PC-3 (cell line): ENCODE measurements at regions not wholly inside any gene's neighbourhood (a gene's known extent, or its start where the extent isn't known, plus 50 kb on each side); places are given as distances from the start of the nearest gene placed in this dataset.

ENCODE experiments used
- ATAC-seq: fragments of 200-7000 bp; cut with Tn5 transposase; 2 replicates; pipeline ENCODE4 v1.9.1; 2020; ENCODE audit warnings: mild to moderate bottlenecking, moderate library complexity
- BruUV-seq: library from RNA; stranded (reverse); fragments of 400-500 nt; replicated peaks from 2 replicates; lab custom pipeline; 2021; lab: Mats Ljungman, UMichigan
- CTCF ChIA-PET: fragments of 300-600 bp; sonication (Branson Sonifier 250); formaldehyde crosslinking; loops from one replicate; lab custom pipeline; 2022; ENCODE audit warnings: antibody characterized with exemption; lab: Charles Lee
- POLR2A ChIA-PET: fragments of 300-600 bp; sonication (Branson Sonifier 250); formaldehyde crosslinking; loops from one replicate; lab custom pipeline; 2022; ENCODE audit warnings: antibody characterized with exemption; ENCODE audit not compliant: unreplicated experiment; lab: Charles Lee
- DNase-seq: peaks from one replicate; pipeline ENCODE4 v3.0.0-alpha.2; 2015
- H2AFZ ChIP-seq: fragments of 300-600 bp; sonication (generic); 2 replicates; pipeline ENCODE4 v1.6.0; 2016; ENCODE audit warnings: antibody characterized with exemption, low read length
- H3F3A ChIP-seq: fragments of 300-600 bp; sonication (generic); one replicate; pipeline ENCODE4 v1.6.0; 2017; ENCODE audit warnings: antibody characterized with exemption, low read length, control low read depth, mild to moderate bottlenecking; ENCODE audit not compliant: unreplicated experiment
- H3K27ac ChIP-seq: fragments of 300-600 bp; sonication (generic); 2 replicates; pipeline ENCODE4 v1.5.1; 2016; ENCODE audit warnings: mild to moderate bottlenecking, low read length
- H3K27me3 ChIP-seq: fragments of 300-600 bp; sonication (generic); 2 replicates; pipeline ENCODE4 v1.6.1; 2016; ENCODE audit warnings: low read length, mixed read lengths
- H3K36me3 ChIP-seq: fragments of 300-600 bp; sonication (generic); 2 replicates; pipeline ENCODE4 v1.6.1; 2016; ENCODE audit warnings: low read depth, mixed run types, low read length, mixed read lengths
- H3K4me1 ChIP-seq: fragments of 300-600 bp; sonication (generic); 2 replicates; pipeline ENCODE4 v1.5.1; 2016; ENCODE audit warnings: low read length; ENCODE audit not compliant: insufficient read depth
- H3K4me2 ChIP-seq: fragments of 300-600 bp; sonication (generic); 2 replicates; pipeline ENCODE4 v1.6.0; 2016; ENCODE audit warnings: low read length
- H3K4me3 ChIP-seq: fragments of 300-600 bp; sonication (generic); 2 replicates; pipeline ENCODE4 v1.5.1; 2016; ENCODE audit warnings: mild to moderate bottlenecking, low read length, mixed read lengths
- H3K79me2 ChIP-seq: fragments of 300-600 bp; sonication (generic); 2 replicates; pipeline ENCODE4 v1.6.1; 2017; ENCODE audit warnings: low read length, mixed read lengths
- H3K9ac ChIP-seq: fragments of 300-600 bp; sonication (generic); 2 replicates; pipeline ENCODE4 v1.6.0; 2016; ENCODE audit warnings: mild to moderate bottlenecking, low read length
- H3K9me2 ChIP-seq: fragments of 300-600 bp; sonication (generic); replicated peaks from 2 replicates; pipeline ENCODE4 v1.6.1; 2016; ENCODE audit warnings: mixed run types, low read length, mixed read lengths
- H3K9me3 ChIP-seq: fragments of 300-600 bp; sonication (generic); 2 replicates; pipeline ENCODE4 v1.6.1; 2016; ENCODE audit warnings: low read length, mixed read lengths
- H4K20me1 ChIP-seq: fragments of 300-600 bp; sonication (generic); 2 replicates; pipeline ENCODE4 v1.6.1; 2016; ENCODE audit warnings: low read length, mixed read lengths
- EZH2 ChIP-seq: fragments of 300-600 bp; sonication (generic); IDR thresholded peaks from one replicate; pipeline ENCODE4 v1.6.1; 2017; ENCODE audit warnings: antibody characterized with exemption, mild to moderate bottlenecking, low read length; ENCODE audit not compliant: unreplicated experiment
- EZH2phosphoT487 ChIP-seq: fragments of 300-600 bp; sonication (generic); IDR thresholded peaks from 2 replicates; pipeline ENCODE4 v1.6.1; 2018; ENCODE audit warnings: mild to moderate bottlenecking, antibody characterized with exemption, low read length, borderline replicate concordance
- intact Hi-C: fragments of 100-400 bp; cut with micrococcal nuclease; formaldehyde crosslinking; loops from 2 replicates; pipeline ENCODE4 v1.9.0; 2023
- TF ChIP-seq, protein P1 (sequence below): fragments of 300-600 bp; sonication (generic); conservative IDR thresholded peaks from 2 replicates; pipeline ENCODE4 v1.5.1; 2017; ENCODE audit warnings: antibody characterized with exemption, low read depth, mild to moderate bottlenecking, low read length

DNA sequence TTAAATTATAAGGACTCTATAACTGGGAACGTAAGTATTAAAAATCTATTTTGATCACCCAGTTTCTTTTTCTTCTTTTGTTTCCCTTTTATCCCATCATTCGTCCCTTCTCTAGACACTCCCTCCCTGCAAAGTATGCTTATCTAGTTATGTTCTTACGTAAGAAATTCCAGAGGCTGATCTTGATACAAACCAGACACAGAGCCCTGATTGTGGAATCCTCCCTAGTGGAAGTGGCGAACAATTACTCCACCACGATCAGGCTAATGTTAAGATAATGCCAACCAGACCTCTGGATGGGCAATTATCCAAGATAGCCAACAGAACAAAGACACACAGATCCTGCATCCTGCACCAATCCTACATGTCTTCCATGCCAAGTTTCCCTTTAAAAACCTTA lies 1557.4 kb downstream of the PLA2G4A start:
- no peak for ATAC-seq
- no peak overlapping the region for H3K27ac ChIP-seq
- CTCF ChIA-PET = no interaction called here
- POLR2A ChIA-PET = no interaction called here
- no peaks in the 10 kb centered on the region for H3K9me3 ChIP-seq
- H3K27me3 ChIP-seq = no peaks in the 10 kb centered on the region
- H3F3A ChIP-seq = no peaks in the 10 kb centered on the region
- H4K20me1 ChIP-seq = no peaks in the 10 kb centered on the region
- intact Hi-C loops = no loop called here
- H3K36me3 ChIP-seq = no peaks in the 10 kb centered on the region
- H3K4me1 ChIP-seq = no peaks in the 10 kb centered on the region
- H3K4me3 ChIP-seq = no peak overlapping the region
- no peaks in the 10 kb centered on the region for H3K79me2 ChIP-seq
- no peak overlapping the region for H2AFZ ChIP-seq
- no peak overlapping the region for H3K4me2 ChIP-seq
- BruUV-seq = no TSS peak
- DNase-seq = no peak
- TF ChIP-seq, protein P1, sequence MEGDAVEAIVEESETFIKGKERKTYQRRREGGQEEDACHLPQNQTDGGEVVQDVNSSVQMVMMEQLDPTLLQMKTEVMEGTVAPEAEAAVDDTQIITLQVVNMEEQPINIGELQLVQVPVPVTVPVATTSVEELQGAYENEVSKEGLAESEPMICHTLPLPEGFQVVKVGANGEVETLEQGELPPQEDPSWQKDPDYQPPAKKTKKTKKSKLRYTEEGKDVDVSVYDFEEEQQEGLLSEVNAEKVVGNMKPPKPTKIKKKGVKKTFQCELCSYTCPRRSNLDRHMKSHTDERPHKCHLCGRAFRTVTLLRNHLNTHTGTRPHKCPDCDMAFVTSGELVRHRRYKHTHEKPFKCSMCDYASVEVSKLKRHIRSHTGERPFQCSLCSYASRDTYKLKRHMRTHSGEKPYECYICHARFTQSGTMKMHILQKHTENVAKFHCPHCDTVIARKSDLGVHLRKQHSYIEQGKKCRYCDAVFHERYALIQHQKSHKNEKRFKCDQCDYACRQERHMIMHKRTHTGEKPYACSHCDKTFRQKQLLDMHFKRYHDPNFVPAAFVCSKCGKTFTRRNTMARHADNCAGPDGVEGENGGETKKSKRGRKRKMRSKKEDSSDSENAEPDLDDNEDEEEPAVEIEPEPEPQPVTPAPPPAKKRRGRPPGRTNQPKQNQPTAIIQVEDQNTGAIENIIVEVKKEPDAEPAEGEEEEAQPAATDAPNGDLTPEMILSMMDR = no peak
- TF ChIP-seq EZH2 (no peak), EZH2phosphoT487 (no peak)
- H3K9me2 ChIP-seq = no peaks in the 10 kb centered on the region
- no peak overlapping the region for H3K9ac ChIP-seq

DNA sequence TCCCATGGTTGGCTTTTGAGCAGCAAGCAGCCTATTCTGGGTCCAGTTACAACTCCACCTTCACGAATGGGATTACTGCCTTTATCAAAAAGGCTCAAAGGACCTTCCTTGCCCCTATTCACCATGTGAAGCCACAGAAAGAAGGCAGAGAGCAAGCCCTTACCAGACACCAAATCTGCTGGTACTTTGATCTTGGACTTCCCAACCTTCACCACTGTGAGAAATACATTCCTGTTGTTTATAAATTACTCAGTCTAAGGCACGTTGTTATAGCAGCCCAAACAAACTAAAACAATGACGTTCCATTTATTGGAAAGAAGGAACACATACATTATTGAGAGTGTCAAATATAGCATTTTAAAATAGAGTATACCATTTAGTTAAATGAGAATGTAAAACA lies 1557.9 kb downstream of the PLA2G4A start:
- Histone ChIP-seq H3K36me3 (no peaks in the 10 kb centered on the region), H3K4me1 (no peaks in the 10 kb centered on the region), H4K20me1 (no peaks in the 10 kb centered on the region), H2AFZ (no peak overlapping the region), H3K4me2 (no peak overlapping the region), H3K9me2 (no peaks in the 10 kb centered on the region), H3F3A (no peaks in the 10 kb centered on the region), H3K9ac (no peak overlapping the region), H3K9me3 (no peaks in the 10 kb centered on the region), H3K27me3 (no peaks in the 10 kb centered on the region), H3K4me3 (no peak overlapping the region), H3K27ac (no peak overlapping the region), H3K79me2 (no peaks in the 10 kb centered on the region)
- TF ChIP-seq EZH2 (no peak), EZH2phosphoT487 (no peak)
- TF ChIP-seq, protein P1 = no peak
- ChIA-PET CTCF (no interaction called here), POLR2A (no interaction called here)
- DNase-seq = no peak
- ATAC-seq = no peak
- intact Hi-C loops = no loop called here
- BruUV-seq = no TSS peak

DNA sequence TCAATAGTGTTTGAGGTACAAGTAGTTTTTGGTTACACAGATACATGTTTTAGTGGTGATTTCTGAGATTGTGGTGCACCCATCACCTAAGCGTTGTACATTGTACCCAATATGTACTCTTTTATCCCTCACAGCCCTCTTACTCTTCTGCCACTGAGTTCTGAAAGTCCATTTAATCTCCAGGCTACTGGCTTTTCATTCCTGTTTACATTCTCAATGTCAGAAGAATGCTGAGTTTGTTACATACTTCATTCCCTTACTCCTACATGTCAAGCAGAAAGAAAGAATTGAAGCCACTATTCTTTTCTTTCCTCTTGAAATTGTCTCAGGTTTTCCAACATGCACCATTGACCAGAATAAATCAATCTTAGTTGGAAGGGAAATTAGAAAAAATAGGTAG lies 1565.9 kb downstream of the PLA2G4A start:
- H4K20me1 ChIP-seq = no peaks in the 10 kb centered on the region
- no peak for ATAC-seq
- no peaks in the 10 kb centered on the region for H3K36me3 ChIP-seq
- no peak for TF ChIP-seq EZH2phosphoT487
- TF ChIP-seq EZH2 = no peak
- TF ChIP-seq, protein P1 = no peak
- no peaks in the 10 kb centered on the region for H3K27me3 ChIP-seq
- ChIA-PET POLR2A (no interaction called here), CTCF (no interaction called here)
- no peaks in the 10 kb centered on the region for H3K9me2 ChIP-seq
- H3K79me2 ChIP-seq = no peaks in the 10 kb centered on the region
- H3K4me1 ChIP-seq = no peaks in the 10 kb centered on the region
- H3F3A ChIP-seq = no peaks in the 10 kb centered on the region
- no peaks in the 10 kb centered on the region for H3K9me3 ChIP-seq
- no peak overlapping the region for H3K9ac ChIP-seq
- H3K4me3 ChIP-seq = no peak overlapping the region
- BruUV-seq = no TSS peak
- no peak overlapping the region for H3K27ac ChIP-seq
- intact Hi-C loops = no loop called here
- no peak for DNase-seq
- H3K4me2 ChIP-seq = no peak overlapping the region
- H2AFZ ChIP-seq = no peak overlapping the region
